HepG2 (cell line): ENCODE measurements at regions not wholly inside any gene's neighbourhood (a gene's known extent, or its start where the extent isn't known, plus 50 kb on each side); places are given as distances from the start of the nearest gene placed in this dataset.
A peak's percentile ranks its signal among the peaks of the same experiment; 100 is the strongest.

Source experiments
- ATAC-seq: fragments of 200-7000 bp; cut with Tn5 transposase; 3 replicates; pipeline ENCODE4 v1.9.1; 2020; ENCODE audit warnings: mild to moderate bottlenecking, moderate library complexity
- BruUV-seq: library from RNA; stranded (reverse); fragments of 400-500 nt; replicated peaks from 2 replicates; lab custom pipeline; 2021; lab: Mats Ljungman, UMichigan
- CTCF ChIA-PET: fragments of 300-600 bp; formaldehyde crosslinking; extraction: SDS; loops from one replicate; lab custom pipeline; 2021; ENCODE audit warnings: low total read pairs, inconsistent platforms, low intra/inter-chr PET ratio; lab: Yijun Ruan, JAX
- POLR2A ChIA-PET: fragments of 350-600 bp; sonication (Branson Sonifier 250); formaldehyde crosslinking; loops from one replicate; lab custom pipeline; 2020; ENCODE audit warnings: antibody characterized with exemption, inconsistent platforms; lab: Yijun Ruan, JAX
- DNase-seq: peaks from one replicate; pipeline ENCODE4 v3.0.0-alpha.2; 2015; ENCODE audit warnings: low spot score
- FAIRE-seq: peaks from 3 replicates; lab custom pipeline; 2011; peaks lifted over from hg19 to GRCh38; lab: Jason Lieb, UNC
- H2AFZ ChIP-seq: one replicate; pipeline ENCODE4 v1.6.1; 2011; ENCODE audit warnings: low read length, inconsistent platforms
- H3K27ac ChIP-seq: fragments of 300-600 bp; 3 replicates; pipeline ENCODE4 v1.8.0; 2011; ENCODE audit warnings: mixed run types, mild to moderate bottlenecking, mixed read lengths, low read length, inconsistent platforms; ENCODE audit not compliant: insufficient read depth; ENCODE audit errors: extremely low read length
- H3K27me3 ChIP-seq, 2 experiments: fragments of 200-600 bp in 1 of 2; 2 replicates in 1 of 2; 3 replicates in 1 of 2; pipeline versions ENCODE4 v1.6.0 to v1.8.0; 2011; ENCODE audit warnings: low read length in 2 of 2, mild to moderate bottlenecking in 2 of 2, moderate library complexity in 2 of 2, inconsistent platforms in 1 of 2; ENCODE audit not compliant: insufficient read depth in 2 of 2, control insufficient read depth in 1 of 2
- H3K36me3 ChIP-seq, 2 experiments: fragments of 200-600 bp in 1 of 2; replicated peaks in 1 of 2; 2 replicates in 1 of 2; 3 replicates in 1 of 2; pipeline versions ENCODE4 v1.5.1 to v1.8.0; 2011; ENCODE audit warnings: low read length in 2 of 2, inconsistent platforms in 1 of 2; ENCODE audit not compliant: insufficient read depth in 2 of 2, control insufficient read depth in 1 of 2
- H3K4me1 ChIP-seq: 2 replicates; pipeline ENCODE4 v1.5.1; 2012; ENCODE audit warnings: low read length, inconsistent platforms; ENCODE audit not compliant: insufficient read depth
- H3K4me2 ChIP-seq: 2 replicates; pipeline ENCODE4 v1.6.0; 2011; ENCODE audit warnings: low read depth, low read length, inconsistent platforms
- H3K4me3 ChIP-seq, 3 experiments: fragments of 200-600 bp in 1 of 3; sonication (generic), shearing (Covaris generic) in 1 of 3; replicated peaks in 1 of 3; 2 replicates each; pipeline ENCODE4 v1.5.1; 2011 to 2016; ENCODE audit warnings: low read length in 3 of 3, inconsistent platforms in 2 of 3, low read depth in 2 of 3, mild to moderate bottlenecking in 2 of 3, control low read depth in 1 of 3, mixed read lengths in 1 of 3; ENCODE audit not compliant: insufficient read depth in 1 of 3
- H3K79me2 ChIP-seq: one replicate; pipeline ENCODE4 v1.6.1; 2011; ENCODE audit warnings: low read length, inconsistent platforms; ENCODE audit not compliant: insufficient read depth
- H3K9ac ChIP-seq: 2 replicates; pipeline ENCODE4 v1.6.0; 2011; ENCODE audit warnings: mild to moderate bottlenecking, low read depth, low read length, inconsistent platforms; ENCODE audit not compliant: insufficient read depth
- H3K9me3 ChIP-seq: 2 replicates; pipeline ENCODE4 v1.5.1; 2012; ENCODE audit warnings: mild to moderate bottlenecking, low read length
- H4K20me1 ChIP-seq: 2 replicates; pipeline ENCODE4 v1.6.0; 2011; ENCODE audit warnings: inconsistent platforms, mild to moderate bottlenecking, low read length, moderate library complexity; ENCODE audit not compliant: insufficient read depth
- HMG20B ChIP-seq: conservative IDR thresholded peaks from 2 replicates; pipeline ENCODE4 v1.6.1; 2016; ENCODE audit warnings: missing genetic modification reagents, missing compliant biosample characterization
- KDM6A ChIP-seq: IDR thresholded peaks from 2 replicates; pipeline ENCODE4 v1.6.1; 2016; ENCODE audit warnings: low read depth
- LCORL ChIP-seq, 2 experiments: fragments of 450-650 bp in 1 of 2; sonication (generic) in 1 of 2; formaldehyde crosslinking in 1 of 2; IDR thresholded peaks; 2 replicates each; pipeline versions ENCODE4 v1.5.0 to v1.6.1; 2017 to 2020; ENCODE audit warnings: antibody characterized with exemption in 1 of 2, missing genetic modification reagents in 1 of 2
- MAFF ChIP-seq: IDR thresholded peaks from 2 replicates; pipeline ENCODE4 v1.6.1; 2011; ENCODE audit warnings: low read depth, low read length, improper control_type of control experiment
- MAFK ChIP-seq, 2 experiments: IDR thresholded peaks in 1 of 2; conservative IDR thresholded peaks in 1 of 2; 2 replicates each; pipeline ENCODE4 v1.6.1; 2011; ENCODE audit warnings: improper control_type of control experiment in 2 of 2, low read length in 2 of 2
- NCOA2 ChIP-seq: sonication (generic); formaldehyde crosslinking; IDR thresholded peaks from 2 replicates; pipeline ENCODE4 v1.8.0; 2022; ENCODE audit warnings: inconsistent platforms
- NFIC ChIP-seq: IDR thresholded peaks from 2 replicates; pipeline ENCODE4 v1.6.1; 2012; ENCODE audit warnings: mild to moderate bottlenecking, low read length, inconsistent platforms
- PAWR ChIP-seq: sonication (generic); formaldehyde crosslinking; IDR thresholded peaks from 2 replicates; pipeline ENCODE4 v1.4.0; 2020; ENCODE audit warnings: missing genetic modification reagents, mild to moderate bottlenecking, borderline replicate concordance
- RBFOX2 ChIP-seq: fragments of 200-400 bp; formaldehyde crosslinking; IDR thresholded peaks from 2 replicates; pipeline ENCODE4 v1.6.1; 2017; ENCODE audit warnings: low read depth, mild to moderate bottlenecking, low read length
- SCMH1 ChIP-seq: sonication (generic); formaldehyde crosslinking; IDR thresholded peaks from 2 replicates; pipeline ENCODE4 v1.9.0; 2021; ENCODE audit warnings: missing genetic modification reagents, mild to moderate bottlenecking, borderline replicate concordance
- SRY ChIP-seq: sonication (generic); formaldehyde crosslinking; IDR thresholded peaks from 2 replicates; pipeline ENCODE4 v1.8.0; 2022; ENCODE audit warnings: mild to moderate bottlenecking, missing genetic modification reagents
- ZNF124 ChIP-seq: sonication (generic); formaldehyde crosslinking; IDR thresholded peaks from 2 replicates; pipeline ENCODE4 v1.4.0; 2020; ENCODE audit warnings: missing genetic modification reagents
- ZNF263 ChIP-seq: sonication (generic); formaldehyde crosslinking; IDR thresholded peaks from 2 replicates; pipeline ENCODE4 v1.4.0; 2020; ENCODE audit warnings: missing genetic modification reagents
- ZNF776 ChIP-seq: sonication (generic); formaldehyde crosslinking; IDR thresholded peaks from 2 replicates; pipeline ENCODE4 v1.4.0; 2020; ENCODE audit warnings: mild to moderate bottlenecking, missing genetic modification reagents
- ZNF780A ChIP-seq: sonication (generic); formaldehyde crosslinking; IDR thresholded peaks from 2 replicates; pipeline ENCODE4 v1.8.0; 2022; ENCODE audit warnings: mild to moderate bottlenecking, missing genetic modification reagents, moderate library complexity
- in situ Hi-C: cut with HindIII; loops from 2 replicates; pipeline ENCODE4 v1.10.0; 2017; ENCODE audit warnings: low pct_unique_long_range_greater_than_20kb; ENCODE audit not compliant: extremely low pct_ligation_motif_present
- intact Hi-C: fragments of 100-400 bp; cut with micrococcal nuclease; formaldehyde crosslinking; loops from one replicate; pipeline ENCODE4 v1.10.0; 2022; ENCODE audit not compliant: unreplicated experiment

DNA sequence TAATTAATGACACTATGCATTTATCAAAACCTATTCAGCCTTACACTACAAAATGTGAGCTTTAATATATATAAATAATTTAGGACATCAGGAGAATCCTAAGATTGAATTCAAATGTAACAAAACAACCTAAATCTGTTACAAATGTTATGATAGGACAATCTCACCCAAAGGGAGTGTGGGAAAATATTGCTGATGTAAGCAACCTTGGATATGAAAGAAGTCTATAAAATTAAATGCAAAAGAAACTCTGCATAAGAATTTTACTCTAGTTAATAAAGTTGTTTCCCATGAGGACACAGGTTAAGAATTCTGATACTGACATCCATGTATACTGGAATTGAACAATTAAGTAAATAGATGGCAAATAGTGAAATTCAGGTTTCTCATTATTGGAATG lies 424.5 kb upstream of the MON1B start:
- H3K27me3 ChIP-seq, result no peaks in the 10 kb centered on the region
- H3K4me3 ChIP-seq, result no peak overlapping the region
- FAIRE-seq (no peak), ATAC-seq (no peak), DNase-seq (no peak)
- H3K79me2 ChIP-seq, result no peaks in the 10 kb centered on the region
- H3K36me3 ChIP-seq, result no peaks in the 10 kb centered on the region
- no TSS peak for BruUV-seq
- ChIA-PET POLR2A (no interaction called here), CTCF (no interaction called here)
- intact Hi-C loops, result no loop called here
- H3K4me2 ChIP-seq, result no peak overlapping the region
- H4K20me1 ChIP-seq, result no peaks in the 10 kb centered on the region
- H2AFZ ChIP-seq, result no peak overlapping the region
- in situ Hi-C loops, result no loop called here
- H3K27ac ChIP-seq, result no peak overlapping the region
- TF ChIP-seq NFIC, result no peak
- TF ChIP-seq MAFK (conservative IDR thresholded peaks at IDR 0.05 in 1 of 2, IDR thresholded peaks at IDR 0.05 in 1 of 2; ENCODE audit: low read length in 2 of 2), result peak; percentile 93 to 97
- no peak for TF ChIP-seq ZNF124 (CRISPR knock-in tag)
- TF ChIP-seq SRY (CRISPR knock-in tag), result no peak
- no peak for TF ChIP-seq RBFOX2
- no peak for TF ChIP-seq HMG20B (CRISPR knock-in tag)
- no peak for TF ChIP-seq NCOA2 (CRISPR knock-in tag)
- peak; percentile 93 for TF ChIP-seq MAFF
- no peak for TF ChIP-seq ZNF263
- TF ChIP-seq LCORL (IDR thresholded peaks at IDR 0.05), result no peak
- no peak for TF ChIP-seq LCORL (CRISPR knock-in tag; IDR thresholded peaks at IDR 0.05)
- no peak for TF ChIP-seq KDM6A
- no peak for TF ChIP-seq ZNF780A (CRISPR knock-in tag)
- no peak for TF ChIP-seq SCMH1
- TF ChIP-seq ZNF776 (CRISPR knock-in tag), result no peak
- TF ChIP-seq PAWR (CRISPR knock-in tag), result no peak
- H3K9me3 ChIP-seq, result peaks cover 87% of the 10 kb centered on the region
- no peaks in the 10 kb centered on the region for H3K4me1 ChIP-seq
- H3K9ac ChIP-seq, result no peak overlapping the region
